Colon (tissue), 2 donors: ENCODE measurements at regions not wholly inside any gene's neighbourhood (a gene's known extent, or its start where the extent isn't known, plus 50 kb on each side); places are given as distances from the start of the nearest gene placed in this dataset.

Experiments used
- FAIRE-seq: peaks from 2 replicates; lab custom pipeline; 2012; peaks lifted over from hg19 to GRCh38; lab: Jason Lieb, UNC
- donor health status: control.
- donor health status: control.

DNA sequence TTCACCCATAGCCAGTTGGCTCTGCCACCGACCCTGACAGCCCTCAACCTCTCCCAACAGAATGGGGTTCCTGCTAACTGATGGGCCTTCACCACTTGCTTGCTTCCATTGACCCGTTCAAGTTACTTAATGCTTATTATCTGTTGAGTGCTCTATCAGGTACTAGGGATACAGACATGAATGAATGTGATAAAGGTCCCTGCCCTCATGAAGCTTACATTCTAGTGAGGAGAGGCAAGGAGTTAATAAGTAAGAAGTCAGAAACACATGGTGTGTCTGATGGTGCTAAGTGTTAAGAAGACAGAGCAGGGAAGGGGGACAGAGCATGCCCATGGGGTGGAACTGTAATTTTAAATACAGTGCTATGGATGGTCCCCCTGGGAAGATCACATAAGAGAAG is 107.5 kb upstream of the JUN start:
- FAIRE-seq: no peak

DNA sequence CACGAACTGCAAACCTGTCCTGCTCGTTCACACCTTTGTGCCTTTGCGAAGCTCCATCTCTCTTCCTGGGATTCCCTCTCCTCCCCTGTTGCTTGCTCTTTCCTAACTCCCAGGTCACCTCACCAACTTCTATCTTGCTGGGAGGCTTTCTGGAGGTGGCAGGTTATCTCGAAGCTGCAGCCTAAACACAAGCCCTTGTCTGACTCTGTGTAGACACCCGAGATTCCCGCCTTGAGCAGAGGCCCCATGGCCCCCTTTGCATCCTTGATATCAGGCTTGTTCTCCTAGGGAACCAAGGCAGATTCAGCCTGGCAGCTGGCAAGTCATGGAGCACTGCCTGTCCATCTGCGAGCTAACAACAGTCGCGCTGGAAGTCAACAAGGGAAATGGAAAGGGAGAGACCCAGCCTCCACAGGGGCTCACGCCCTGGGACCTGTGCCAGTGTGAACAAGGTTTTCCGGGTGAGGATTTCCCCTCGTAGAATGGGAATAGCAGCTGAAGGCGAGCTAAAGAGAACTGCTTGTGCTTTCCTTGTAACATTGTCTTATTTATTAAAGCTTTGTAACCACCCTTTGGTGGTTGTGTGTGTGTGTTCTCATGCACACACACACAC is 109.5 kb upstream of the JUN start:
- no peak for FAIRE-seq

DNA sequence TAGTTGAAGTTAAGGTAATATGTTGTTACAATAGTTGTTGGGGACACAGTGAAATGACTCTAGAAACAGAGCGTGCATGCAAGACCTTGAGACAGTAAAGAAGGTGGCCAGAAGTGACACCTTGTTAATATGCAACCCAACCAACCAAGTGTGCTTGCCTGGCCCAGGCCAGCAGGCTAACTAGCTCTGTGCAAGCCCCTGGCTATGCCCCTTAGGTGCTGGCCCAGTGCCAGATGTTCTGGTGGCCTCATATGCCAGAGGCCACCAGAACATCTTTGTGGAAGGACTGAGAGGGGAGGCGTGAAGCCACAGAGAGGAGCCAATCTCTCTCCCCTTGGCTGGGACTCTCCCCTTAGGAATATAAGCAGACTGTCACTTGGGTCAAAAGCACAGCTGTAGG is 111.2 kb upstream of the JUN start:
- no peak for FAIRE-seq

- no peak for FAIRE-seq
Measured at GRCh38 chr1:58895559-58896145, 111.8 kb upstream of the JUN start.

GRCh38 chr1:58896246-58897183 is 112.7 kb upstream of the JUN start:
- no peak for FAIRE-seq

DNA sequence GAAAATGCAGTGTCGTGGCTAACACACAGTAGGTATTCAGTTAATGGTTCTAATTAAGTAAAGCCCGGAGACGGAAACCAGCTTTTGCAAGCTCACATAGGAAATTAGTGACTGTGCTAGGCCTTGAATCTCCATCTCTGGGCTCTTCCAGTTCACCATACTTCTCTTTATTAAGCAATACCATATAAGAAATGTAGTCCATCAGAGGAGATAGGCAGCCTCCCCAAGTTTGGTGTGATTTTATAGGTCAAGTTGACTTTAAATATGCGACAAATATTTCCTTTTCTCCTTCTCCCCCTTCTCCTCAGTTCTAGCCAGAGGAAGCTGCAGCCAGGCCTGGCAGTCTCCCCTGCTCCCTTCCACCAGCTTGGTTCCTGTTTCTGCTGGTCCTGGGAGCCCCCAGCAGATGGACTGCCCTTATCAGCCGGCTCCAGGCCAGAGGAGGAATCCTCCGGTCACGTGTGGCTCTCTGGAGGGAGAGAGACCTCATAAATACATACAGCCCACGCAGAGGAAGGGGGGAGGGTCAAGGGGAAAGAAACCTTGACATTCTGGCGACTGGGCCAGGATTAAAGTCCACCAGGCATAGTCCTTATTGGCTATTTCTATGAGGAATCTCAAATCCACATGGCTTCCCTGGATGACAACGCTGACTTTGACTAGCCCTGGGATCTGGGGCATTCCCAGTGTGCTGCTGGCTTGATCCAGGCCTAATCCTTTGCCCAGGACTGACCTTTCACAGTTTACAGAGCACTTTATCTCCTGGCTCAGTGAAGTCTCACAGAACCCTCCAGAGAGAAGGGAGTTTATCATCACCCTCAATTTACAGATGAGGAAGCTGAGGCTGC is 115.1 kb upstream of the JUN start:
- FAIRE-seq: no peak

DNA sequence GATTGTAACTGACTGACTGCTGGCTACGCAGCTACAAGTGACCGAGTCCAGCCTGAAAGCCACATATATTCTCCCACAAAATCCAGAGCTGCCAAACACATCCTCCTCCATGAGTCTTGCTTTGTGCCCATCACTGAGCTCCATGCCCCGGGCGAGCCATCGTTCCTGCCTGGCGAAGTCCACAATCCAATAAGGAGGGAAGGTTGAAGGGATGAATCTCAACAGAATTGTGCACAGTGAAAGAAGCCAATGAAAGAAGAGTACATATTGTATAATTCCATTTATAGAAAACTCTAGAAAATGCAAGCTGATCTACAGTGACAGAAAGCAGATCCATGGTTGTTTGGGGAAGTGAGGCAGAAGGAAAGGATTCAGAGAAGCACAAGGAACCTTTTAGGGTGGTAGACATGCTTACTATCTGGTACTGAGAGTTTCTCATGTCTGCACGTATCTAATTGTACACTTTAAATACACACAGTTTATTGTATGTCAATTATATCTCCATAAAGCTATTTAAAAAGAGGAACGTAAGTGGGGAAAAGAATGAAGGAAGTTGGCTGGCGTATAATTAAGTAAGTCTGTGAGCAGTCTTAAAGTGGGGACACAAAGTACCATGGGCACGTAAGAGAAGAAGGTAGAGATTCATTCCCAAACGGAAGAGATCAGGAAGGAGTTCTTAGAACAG is 115.9 kb upstream of the JUN start:
- no peak for FAIRE-seq

DNA sequence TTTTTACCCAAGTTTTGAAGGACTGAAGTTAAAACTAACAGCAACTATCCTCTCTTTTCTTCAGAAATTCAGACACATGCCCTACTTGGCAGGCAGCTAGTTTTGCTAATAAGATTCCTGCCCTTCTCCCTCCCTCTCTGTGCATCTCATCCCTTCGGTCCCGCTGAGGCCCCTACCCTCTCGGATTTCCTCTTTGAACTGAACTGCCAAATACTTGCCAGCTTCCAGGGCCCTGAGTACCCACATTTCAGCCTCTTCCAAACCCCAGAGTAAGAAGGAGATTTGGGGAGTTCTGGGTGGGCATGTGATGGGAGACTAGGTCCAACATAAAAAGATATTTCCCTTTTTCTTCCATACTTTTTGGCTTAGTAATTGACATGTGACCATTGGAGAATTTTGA is 116.5 kb upstream of the JUN start:
- no peak for FAIRE-seq

DNA sequence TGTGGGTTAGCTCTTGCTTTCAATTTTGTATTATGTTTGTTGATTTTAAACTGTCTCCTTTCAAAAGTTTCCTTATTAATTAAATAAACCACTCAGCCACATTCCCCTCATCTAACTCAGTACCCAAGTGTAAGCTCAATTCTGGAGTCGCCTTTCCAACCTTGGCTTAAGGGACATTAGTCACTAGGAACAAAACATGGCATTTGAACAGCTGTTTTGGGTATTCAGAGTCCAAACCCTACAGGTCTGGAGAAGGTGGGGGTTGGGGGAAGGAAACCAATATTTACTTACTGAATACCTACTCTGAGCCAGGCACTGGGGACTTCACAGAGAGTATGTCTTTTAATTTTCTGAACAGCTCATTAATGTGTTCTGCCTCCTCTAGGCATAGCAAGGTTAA is 117.2 kb upstream of the JUN start:
- no peak for FAIRE-seq

GRCh38 chr1:58902830-58903513 is 119.1 kb upstream of the JUN start:
- no peak for FAIRE-seq

DNA sequence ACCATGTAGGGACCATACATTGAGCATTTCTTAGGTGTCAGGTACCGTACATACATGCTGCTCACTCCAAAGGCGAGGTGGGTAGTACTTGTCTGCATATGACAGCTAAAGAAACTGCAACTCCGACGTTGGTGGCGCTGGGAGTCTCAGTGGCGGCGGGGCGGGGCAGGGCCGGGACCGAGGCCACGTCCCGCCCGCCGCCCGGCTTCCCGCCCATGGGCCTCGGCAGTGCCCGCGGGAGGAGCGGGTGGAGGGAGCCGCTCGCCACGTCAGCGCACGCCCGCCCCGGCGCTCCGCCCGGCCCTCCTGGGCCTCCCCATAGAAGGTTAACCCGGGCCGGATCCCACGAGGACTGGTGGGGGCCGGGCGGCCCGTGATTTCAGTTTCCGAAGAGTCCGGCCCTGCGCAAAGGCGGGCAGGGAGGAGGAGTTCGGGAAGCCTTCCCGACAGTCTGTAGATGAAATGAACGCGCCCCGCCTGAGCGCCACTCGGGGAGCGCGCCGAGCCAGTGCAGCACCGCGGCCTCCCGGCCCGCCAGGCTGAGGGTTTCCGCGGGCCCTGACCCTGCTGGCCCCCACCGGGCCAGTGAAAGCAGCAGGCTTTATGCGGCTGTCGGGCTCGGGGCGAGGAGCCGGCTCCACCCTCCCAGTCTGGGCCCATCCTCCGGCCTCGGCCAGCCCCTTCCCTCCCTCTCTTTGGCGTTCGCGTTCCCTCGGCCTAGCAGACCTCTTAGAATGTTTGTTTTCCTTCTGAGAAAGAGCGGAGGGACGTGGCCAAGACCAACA is 119.9 kb upstream of the JUN start:
- FAIRE-seq: no peak

- FAIRE-seq: no peak
Measured at GRCh38 chr1:58904299-58905125, 120.7 kb upstream of the JUN start.

GRCh38 chr1:58905126-58905490 is 121.3 kb upstream of the JUN start:
- FAIRE-seq: no peak

GRCh38 chr1:58905628-58906221 is 121.9 kb upstream of the JUN start:
- FAIRE-seq: no peak

- FAIRE-seq: no peak
Measured at GRCh38 chr1:58907398-58907797, 123.6 kb upstream of the JUN start.

DNA sequence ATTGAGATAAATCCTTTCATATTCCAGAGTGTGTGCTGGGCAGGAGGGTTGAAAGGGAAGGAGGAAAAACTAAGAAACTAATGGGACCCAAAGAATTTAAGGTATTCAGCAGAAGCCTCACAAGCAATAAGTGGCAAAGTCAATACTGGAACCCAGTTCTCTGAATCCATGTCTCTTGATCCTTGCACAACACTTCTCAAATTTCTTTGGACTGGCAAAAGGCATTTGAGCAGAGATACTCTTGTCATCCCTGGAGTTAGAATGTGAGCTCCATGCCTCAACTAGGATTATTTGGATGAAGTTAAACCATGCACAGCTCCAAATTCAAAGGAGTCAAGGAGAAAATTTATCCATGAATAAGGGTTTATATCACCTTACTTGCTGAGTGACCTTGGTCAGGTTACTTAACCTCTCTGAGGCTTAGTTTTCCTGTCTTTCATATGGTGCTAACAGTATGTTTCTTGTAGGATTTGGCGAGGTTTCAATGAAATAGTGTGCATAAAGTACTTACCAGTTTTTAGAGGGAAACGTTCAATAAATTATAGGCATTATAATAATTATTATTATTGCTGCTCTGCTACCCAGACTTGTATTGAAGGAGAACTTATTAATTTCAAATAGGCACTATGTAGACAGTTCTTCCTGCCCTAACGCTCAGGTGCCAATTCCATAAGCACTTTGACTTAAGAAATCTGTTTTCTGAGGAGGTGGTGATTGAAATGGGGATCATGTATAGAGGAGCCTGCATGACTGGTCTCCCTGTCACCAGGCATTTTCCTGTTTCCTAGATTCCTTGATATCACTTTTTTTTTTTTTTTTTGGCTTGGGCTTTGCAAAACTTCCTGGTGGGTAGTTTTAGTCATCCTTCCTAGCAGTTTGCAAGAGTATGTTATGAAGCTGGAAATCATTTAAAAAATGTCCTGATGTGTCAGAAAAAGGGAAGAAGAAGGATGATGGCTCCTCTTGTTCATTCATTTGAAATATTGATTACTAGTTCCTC is 125.0 kb upstream of the JUN start:
- FAIRE-seq: no peak

GRCh38 chr1:58909914-58910681 is 126.3 kb upstream of the JUN start:
- no peak for FAIRE-seq
